Fibroblast of pulmonary artery (primary cell): ENCODE measurements at regions not wholly inside any gene's neighbourhood (a gene's known extent, or its start where the extent isn't known, plus 50 kb on each side); places are given as distances from the start of the nearest gene placed in this dataset.

ENCODE experiments used
- DNase-seq: peaks from one replicate; pipeline ENCODE4 v3.0.0-alpha.2; 2010; ENCODE audit warnings: low read depth
- H3K4me3 ChIP-seq: replicated peaks from 2 replicates; pipeline ENCODE4 v1.5.1; 2011; ENCODE audit warnings: low read depth, mild to moderate bottlenecking, control low read depth, low read length, moderate library complexity
- CTCF ChIP-seq: IDR thresholded peaks from 2 replicates; pipeline ENCODE4 v1.5.1; 2011; ENCODE audit warnings: mild to moderate bottlenecking, control low read depth, low read length, inconsistent platforms; ENCODE audit errors: missing control alignments

GRCh38 chr12:98294051-98294805 is 221.2 kb upstream of the TMPO start:
- DNase-seq, result no peak
- TF ChIP-seq CTCF, result no peak
- no peak overlapping the region for H3K4me3 ChIP-seq

- no peak for DNase-seq
Observed at GRCh38 chr12:98295681-98296080, 219.7 kb upstream of the TMPO start.

GRCh38 chr12:98296462-98297079 is 218.8 kb upstream of the TMPO start:
- DNase-seq, result no peak
- H3K4me3 ChIP-seq, result no peak overlapping the region
- no peak for TF ChIP-seq CTCF

More at GRCh38 chr12:98295681-98296080, 219.7 kb upstream of the TMPO start:
- no peak for TF ChIP-seq CTCF
- H3K4me3 ChIP-seq, result no peak overlapping the region

- no peak for TF ChIP-seq CTCF
- no peak overlapping the region for H3K4me3 ChIP-seq
- DNase-seq, result no peak
Observed at GRCh38 chr12:98297538-98297937, 217.9 kb upstream of the TMPO start.

GRCh38 chr12:98308141-98308540 is 207.2 kb upstream of the TMPO start:
- no peak for DNase-seq
- no peak for TF ChIP-seq CTCF
- H3K4me3 ChIP-seq, result no peak overlapping the region

- TF ChIP-seq CTCF, result no peak
- no peak for DNase-seq
Observed at GRCh38 chr12:98317939-98318899, 197.2 kb upstream of the TMPO start.

More at GRCh38 chr12:98317939-98318899, 197.2 kb upstream of the TMPO start:
- H3K4me3 ChIP-seq, result no peak overlapping the region
